ENCODE measurements at regions not wholly inside any gene's neighbourhood (a gene's known extent, or its start where the extent isn't known, plus 50 kb on each side); places are given as distances from the start of the nearest gene placed in this dataset.

DNA sequence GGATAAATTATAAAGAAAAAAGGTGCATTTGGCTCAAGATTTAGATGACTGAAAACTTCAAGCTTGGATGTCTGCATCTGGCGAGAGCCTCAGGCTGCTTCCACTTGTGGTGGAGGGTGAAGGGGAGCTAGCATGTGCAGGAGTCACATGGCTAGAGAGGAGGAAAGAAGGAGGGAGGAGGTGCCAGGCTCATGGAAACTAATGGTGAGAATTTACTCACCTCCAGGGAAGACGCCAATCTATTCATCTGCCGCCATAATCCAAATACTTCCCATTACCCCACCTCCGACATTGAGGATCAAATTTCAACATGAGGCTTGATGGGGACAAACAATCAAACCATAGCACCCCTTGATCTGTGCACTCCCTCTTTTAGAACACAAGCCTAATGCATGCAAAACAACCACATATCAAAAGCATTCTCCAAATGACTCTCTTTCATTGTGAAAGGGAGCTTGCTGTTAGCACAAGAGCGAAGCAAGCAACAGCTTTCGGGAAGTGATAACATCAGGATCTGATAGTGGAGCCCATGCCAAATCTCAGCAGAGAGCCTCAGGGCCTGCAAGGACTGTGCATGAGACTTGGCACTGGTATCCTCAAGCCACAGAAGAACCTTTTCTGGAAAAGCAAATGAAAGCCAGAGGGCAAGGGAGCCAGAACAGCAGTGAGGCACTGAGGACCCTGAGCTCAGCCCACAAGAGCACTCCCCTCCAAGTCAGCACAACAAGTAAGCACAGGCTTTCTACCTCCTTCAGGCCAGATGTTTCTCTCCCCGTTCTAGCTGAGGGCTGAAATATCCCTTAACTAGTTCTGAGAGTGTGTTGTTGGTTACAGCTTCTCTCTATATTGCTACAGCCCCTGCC is 50.2 kb upstream of the THBS1 start:
- TF ChIP-seq CHD2 (IDR thresholded peaks at IDR 0.05; ENCODE audit: low read length, partially characterized antibody): no peak
- TF ChIP-seq CTCF (IDR thresholded peaks at IDR 0.05): no peak
- TF ChIP-seq NRF1 (IDR thresholded peaks at IDR 0.05; ENCODE audit: low read depth, low read length): no peak
- no peak for TF ChIP-seq JUND (IDR thresholded peaks at IDR 0.05)
- no peak for TF ChIP-seq POLR2AphosphoS5 (IDR thresholded peaks at IDR 0.05; ENCODE audit: low read depth, low read length)
- no peak for TF ChIP-seq SMC3 (IDR thresholded peaks at IDR 0.05; ENCODE audit: low read depth, low read length)
- peak; percentile 67 for TF ChIP-seq GATA2 (CRISPR knock-in tag; IDR thresholded peaks at IDR 0.05)
- TF ChIP-seq EP300 (IDR thresholded peaks at IDR 0.05; ENCODE audit: borderline replicate concordance in 1 of 2, low read depth in 1 of 2, low read length in 1 of 2): peak in 1 of 2 experiments; percentile 29; a peak in 1 of 4 replicates
- TF ChIP-seq ZBTB33 (IDR thresholded peaks at IDR 0.05; ENCODE audit: borderline replicate concordance, low read depth): no peak
- no peak for TF ChIP-seq REST (IDR thresholded peaks at IDR 0.05; ENCODE audit: low read depth, low read length)
- no peak for TF ChIP-seq MXI1 (IDR thresholded peaks at IDR 0.05; ENCODE audit: low read depth, low read length)
- TF ChIP-seq RCOR1 (IDR thresholded peaks at IDR 0.05; ENCODE audit: low read length): 0 out of 2 replicates have a peak, but pooled peaks have one; percentile 25
- TF ChIP-seq, protein P1, sequence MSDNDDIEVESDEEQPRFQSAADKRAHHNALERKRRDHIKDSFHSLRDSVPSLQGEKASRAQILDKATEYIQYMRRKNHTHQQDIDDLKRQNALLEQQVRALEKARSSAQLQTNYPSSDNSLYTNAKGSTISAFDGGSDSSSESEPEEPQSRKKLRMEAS (IDR thresholded peaks at IDR 0.05; ENCODE audit: low read depth): no peak

All from SK-N-SH (cell line).